GM23248 (cell line): ENCODE measurements at regions not wholly inside any gene's neighbourhood (a gene's known extent, or its start where the extent isn't known, plus 50 kb on each side); places are given as distances from the start of the nearest gene placed in this dataset.

Source experiments
- EZH2 ChIP-seq: fragments of 200-600 bp; sonication (generic); IDR thresholded peaks from 2 replicates; pipeline ENCODE4 v1.6.1; 2018; ENCODE audit warnings: antibody characterized with exemption, mild to moderate bottlenecking; ENCODE audit not compliant: insufficient read depth, poor library complexity, severe bottlenecking
- EZH2phosphoT487 ChIP-seq: fragments of 200-600 bp; sonication (generic); IDR thresholded peaks from 2 replicates; pipeline ENCODE4 v1.6.1; 2018; ENCODE audit warnings: antibody characterized with exemption, moderate library complexity, mild to moderate bottlenecking, low read depth; ENCODE audit not compliant: insufficient read depth

DNA sequence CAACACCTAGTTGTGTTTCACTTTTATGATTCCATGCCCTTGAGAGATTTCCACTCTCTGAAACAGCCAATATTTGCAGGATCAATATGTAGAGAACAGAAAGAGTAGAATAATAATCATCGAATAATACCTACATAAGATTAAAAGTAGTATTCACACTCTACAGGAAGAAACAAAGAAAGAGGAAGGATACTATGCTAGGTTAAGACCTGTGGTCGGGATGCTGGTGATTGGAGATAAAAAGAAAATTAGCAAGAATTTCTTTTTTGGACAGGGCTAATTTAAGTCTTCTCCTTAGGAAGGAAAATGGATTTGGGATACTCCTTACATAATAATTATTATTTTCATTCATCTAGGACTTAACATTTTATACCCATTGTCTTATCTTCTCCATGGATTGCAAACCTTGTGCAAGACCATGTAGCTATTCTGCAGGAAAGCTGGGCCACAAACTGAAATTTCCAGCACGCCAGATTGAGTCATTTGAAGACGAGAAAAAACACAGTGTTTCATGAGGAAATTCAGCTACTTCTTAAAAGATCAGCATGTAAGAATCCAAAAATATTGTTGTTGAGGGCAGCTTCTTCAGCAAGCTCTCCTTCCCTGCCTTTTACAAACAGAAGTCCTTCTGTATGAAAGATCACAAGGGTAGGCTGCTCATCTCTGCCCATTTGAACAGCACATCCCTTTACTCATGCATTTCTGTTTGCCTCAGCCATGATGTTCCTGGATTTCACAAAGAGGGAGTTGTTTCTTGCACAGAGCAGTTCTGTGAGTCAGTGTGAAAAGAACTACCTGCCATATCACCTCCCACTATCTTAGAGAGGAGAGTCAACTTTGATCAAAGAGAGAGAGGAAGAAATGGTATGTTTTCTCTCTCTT lies 90.7 kb downstream of the FAM76B start:
- TF ChIP-seq EZH2phosphoT487, result no peak
- TF ChIP-seq EZH2, result no peak
